CD4-positive, alpha-beta T cell (primary cell): ENCODE measurements at regions not wholly inside any gene's neighbourhood (a gene's known extent, or its start where the extent isn't known, plus 50 kb on each side); places are given as distances from the start of the nearest gene placed in this dataset.

Experiments
- ATAC-seq: fragments of 200-7000 bp; cut with Tn5 transposase; one replicate; pipeline ENCODE4 v1.10.0; 2022; ENCODE audit warnings: mild to moderate bottlenecking; ENCODE audit not compliant: poor library complexity
- CTCF ChIA-PET: fragments of 350-600 bp; sonication (Branson Sonifier 250); formaldehyde crosslinking; loops from one replicate; lab custom pipeline; 2021; ENCODE audit warnings: antibody characterized with exemption, inconsistent platforms; lab: Charles Lee
- POLR2A ChIA-PET: fragments of 350-600 bp; sonication (Branson Sonifier 250); formaldehyde crosslinking; loops from one replicate; lab custom pipeline; 2021; ENCODE audit warnings: antibody characterized with exemption, inconsistent platforms; lab: Charles Lee
- DNase-seq, 14 experiments: peaks; one replicate each; pipeline ENCODE4 v3.0.0-alpha.2; 2013 to 2020; ENCODE audit warnings: mixed read lengths in 2 of 14
- H3K27ac ChIP-seq, 2 donors: one replicate each; pipeline versions ENCODE4 v1.5.1 to v1.7.0; 2013; ENCODE audit warnings: low read length in 2 of 2, low read depth in 1 of 2, mild to moderate bottlenecking in 1 of 2
- H3K27me3 ChIP-seq, 2 experiments: 1 replicate in 1 of 2; 2 replicates in 1 of 2; pipeline versions ENCODE4 v1.6.1 to v1.7.0; 2013; ENCODE audit warnings: low read length in 2 of 2, control low read depth in 1 of 2, mild to moderate bottlenecking in 1 of 2, moderate library complexity in 1 of 2; ENCODE audit not compliant: insufficient read depth in 2 of 2, control insufficient read depth in 1 of 2
- H3K36me3 ChIP-seq: one replicate; pipeline ENCODE4 v1.6.1; 2013; ENCODE audit warnings: low read length, control low read depth; ENCODE audit not compliant: insufficient read depth
- H3K4me1 ChIP-seq: one replicate; pipeline ENCODE4 v1.6.1; 2013; ENCODE audit warnings: low read length, control low read depth; ENCODE audit not compliant: insufficient read depth
- H3K4me3 ChIP-seq: one replicate; pipeline ENCODE4 v1.5.1; 2013; ENCODE audit warnings: mild to moderate bottlenecking, low read length, moderate library complexity
- H3K9me3 ChIP-seq, 2 experiments: 1 replicate in 1 of 2; 2 replicates in 1 of 2; pipeline versions ENCODE4 v1.6.1 to v1.7.0; 2013; ENCODE audit warnings: low read length in 2 of 2, mild to moderate bottlenecking in 2 of 2, control low read depth in 1 of 2, moderate library complexity in 1 of 2; ENCODE audit not compliant: control insufficient read depth in 1 of 2, insufficient read depth in 1 of 2
- H3K27ac Mint-ChIP-seq: one replicate; pipeline ENCODE4 v1.8.0; 2020; ENCODE audit warnings: mixed read lengths
- H3K27me3 Mint-ChIP-seq: one replicate; pipeline ENCODE4 v1.8.0; 2021; ENCODE audit warnings: mixed read lengths
- H3K36me3 Mint-ChIP-seq: one replicate; pipeline ENCODE4 v1.8.0; 2021; ENCODE audit warnings: low read depth, mixed read lengths
- H3K4me1 Mint-ChIP-seq: one replicate; pipeline ENCODE4 v1.8.0; 2021; ENCODE audit warnings: low read depth, mixed read lengths
- H3K4me3 Mint-ChIP-seq: one replicate; pipeline ENCODE4 v1.8.0; 2020; ENCODE audit warnings: mild to moderate bottlenecking, mixed read lengths
- H3K9me3 Mint-ChIP-seq: one replicate; pipeline ENCODE4 v1.8.0; 2020; ENCODE audit warnings: mixed read lengths
- CTCF ChIP-seq: fragments of 200-600 bp; IDR thresholded peaks from one replicate; pipeline ENCODE4 v1.8.0; 2022; ENCODE audit warnings: antibody characterized with exemption, mild to moderate bottlenecking
- intact Hi-C, 2 experiments: fragments of 100-400 bp; cut with DNase I in 1 of 2; cut with micrococcal nuclease in 1 of 2; formaldehyde crosslinking; loops; one replicate each; pipeline versions ENCODE4 v1.15.1 to v1.9.0; 2023 to 2025; cut with DNase I, micrococcal nuclease

- Histone ChIP-seq H3K36me3 (no peaks in the 10 kb centered on the region), H3K4me1 (no peaks in the 10 kb centered on the region), H3K27me3 (peaks cover 0 to under 1% of the 10 kb centered on the region in 2 experiments), H3K27ac (no peak overlapping the region), H3K4me3 (no peak overlapping the region), H3K9me3 (no peaks in the 10 kb centered on the region)
- H3K9me3 Mint-ChIP-seq = peaks cover 8% of the 10 kb centered on the region
- no peaks in the 10 kb centered on the region for H3K4me1 Mint-ChIP-seq
- TF ChIP-seq CTCF = no peak
- ChIA-PET CTCF (no interaction called here), POLR2A (no interaction called here)
- H3K27ac Mint-ChIP-seq = no peak overlapping the region
- peaks cover 4% of the 10 kb centered on the region for H3K27me3 Mint-ChIP-seq
- intact Hi-C loops = no loop called here
- H3K4me3 Mint-ChIP-seq = no peak overlapping the region
- H3K36me3 Mint-ChIP-seq = no peaks in the 10 kb centered on the region
- ATAC-seq (no peak), DNase-seq (no peak)
Measured at GRCh38 chr11:130588471-130588870, 140.0 kb downstream of the ADAMTS15 start.

GRCh38 chr11:130592056-130592455 lies 143.6 kb downstream of the ADAMTS15 start:
- H3K9me3 Mint-ChIP-seq = peaks cover 3% of the 10 kb centered on the region
- Histone ChIP-seq H3K9me3 (no peaks in the 10 kb centered on the region), H3K4me3 (no peak overlapping the region), H3K27ac (no peak overlapping the region), H3K27me3 (no peaks in the 10 kb centered on the region), H3K4me1 (no peaks in the 10 kb centered on the region), H3K36me3 (no peaks in the 10 kb centered on the region)
- ATAC-seq (no peak), DNase-seq (no peak)
- no peaks in the 10 kb centered on the region for H3K36me3 Mint-ChIP-seq
- H3K4me1 Mint-ChIP-seq = no peaks in the 10 kb centered on the region
- peaks cover 6% of the 10 kb centered on the region for H3K27me3 Mint-ChIP-seq
- no peak for TF ChIP-seq CTCF
- H3K4me3 Mint-ChIP-seq = no peak overlapping the region
- ChIA-PET POLR2A (no interaction called here), CTCF (no interaction called here)
- no peak overlapping the region for H3K27ac Mint-ChIP-seq
- intact Hi-C loops = no loop called here

GRCh38 chr11:130593064-130593463 lies 144.6 kb downstream of the ADAMTS15 start:
- DNase-seq = no peak
- Mint-ChIP-seq H3K36me3 (no peaks in the 10 kb centered on the region), H3K9me3 (peaks cover 3% of the 10 kb centered on the region), H3K27me3 (peaks cover 6% of the 10 kb centered on the region), H3K4me3 (no peak overlapping the region), H3K27ac (no peak overlapping the region), H3K4me1 (no peaks in the 10 kb centered on the region)
- intact Hi-C loops = no loop called here
- TF ChIP-seq CTCF = no peak
- ChIA-PET CTCF (no interaction called here), POLR2A (no interaction called here)
- Histone ChIP-seq H3K36me3 (no peaks in the 10 kb centered on the region), H3K27me3 (no peaks in the 10 kb centered on the region), H3K4me3 (no peak overlapping the region), H3K9me3 (peaks cover 0 to under 1% of the 10 kb centered on the region in 2 experiments), H3K4me1 (no peaks in the 10 kb centered on the region), H3K27ac (no peak overlapping the region)
- no peak for ATAC-seq
